ENCODE measurements at regions not wholly inside any gene's neighbourhood (a gene's known extent, or its start where the extent isn't known, plus 50 kb on each side); places are given as distances from the start of the nearest gene placed in this dataset.

- Histone ChIP-seq H3K4me2 (no peak overlapping the region), H3K4me1 (no peaks in the 10 kb centered on the region), H3K27ac (no peak overlapping the region), H3K9me3 (no peaks in the 10 kb centered on the region), H3K4me3 (no peak overlapping the region)
- POLR2A ChIA-PET, result no interaction called here
- 86% methylated on average over 5 of the region's 5 CpGs for WGBS (ENCODE audit: missing lambda C conversion rate)
- CTCF ChIA-PET, result interaction anchor here (1.2 to 5.4 kb wide), 2 partner anchors 9 to 12 kb away, joined by 3 to 35 read pairs; no protein-coding TSS in a partner anchor
- DNase-seq (ENCODE audit: low read depth in 1 of 2, low spot score in 1 of 2), result no peak
- no peak for ATAC-seq
- FAIRE-seq, result no peak
- TF ChIP-seq HES2 (IDR thresholded peaks at IDR 0.05), result no peak
- TF ChIP-seq NR3C1 (IDR thresholded peaks at IDR 0.05), result no peak
- TF ChIP-seq TFCP2L1 (CRISPR knock-in tag; IDR thresholded peaks at IDR 0.05), result no peak
- TF ChIP-seq HOXB5 (CRISPR knock-in tag; IDR thresholded peaks at IDR 0.05), result no peak
- TF ChIP-seq MAFK (IDR thresholded peaks at IDR 0.05; ENCODE audit: partially characterized antibody), result no peak
These were observed 397.7 kb upstream of the DDHD1 start for GRCh38 chr14:53550776-53551175.

GRCh38 chr14:53549956-53550355, 396.8 kb upstream of the DDHD1 start:
- H3K27ac ChIP-seq, result no peak overlapping the region
- no peak overlapping the region for H3K4me2 ChIP-seq
- FAIRE-seq (no peak), DNase-seq (ENCODE audit: low read depth in 1 of 2, low spot score in 1 of 2) (no peak), ATAC-seq (no peak)
- ChIA-PET CTCF (interaction anchor here (1.2 to 5.4 kb wide), 2 partner anchors 9 to 11 kb away, joined by 3 to 35 read pairs; no protein-coding TSS in a partner anchor), POLR2A (no interaction called here)
- H3K4me1 ChIP-seq, result no peaks in the 10 kb centered on the region
- no peak for TF ChIP-seq MAZ (IDR thresholded peaks at IDR 0.05; ENCODE audit: borderline replicate concordance, low read depth, low read length)
- no peak for TF ChIP-seq MAFK (IDR thresholded peaks at IDR 0.05; ENCODE audit: partially characterized antibody)
- TF ChIP-seq POLR2AphosphoS2 (conservative IDR thresholded peaks at IDR 0.05; ENCODE audit: low read length), result no peak
- H3K9me3 ChIP-seq, result no peaks in the 10 kb centered on the region
- H3K4me3 ChIP-seq, result no peak overlapping the region
- 74% methylated on average over 8 of the region's 8 CpGs for WGBS (ENCODE audit: missing lambda C conversion rate)

- WGBS (ENCODE audit: missing lambda C conversion rate), result 87% methylated on average over 1 of the region's 1 CpG
- no peaks in the 10 kb centered on the region for H3K9me3 ChIP-seq
- no peak overlapping the region for H3K4me2 ChIP-seq
- no peak overlapping the region for H3K27ac ChIP-seq
- DNase-seq (ENCODE audit: low read depth in 1 of 2, low spot score in 1 of 2) (no peak), ATAC-seq (no peak), FAIRE-seq (no peak)
- ChIA-PET POLR2A (no interaction called here), CTCF (interaction anchor here (2.0 to 5.4 kb wide), 3 partner anchors 9 to 800 kb away, joined by 10 to 35 read pairs (median 10); no protein-coding TSS in a partner anchor)
- H3K4me1 ChIP-seq, result peaks cover 5% of the 10 kb centered on the region; the same call in 2 of the 3 replicates
- H3K4me3 ChIP-seq, result no peak overlapping the region
- TF ChIP-seq MAX (IDR thresholded peaks at IDR 0.05) (no peak), RARB (CRISPR knock-in tag; IDR thresholded peaks at IDR 0.05) (no peak), HEYL (CRISPR knock-in tag; IDR thresholded peaks at IDR 0.05) (no peak), RNF2 (IDR thresholded peaks at IDR 0.05; ENCODE audit: borderline replicate concordance, low read depth) (no peak), TP53 (CRISPR knock-in tag; IDR thresholded peaks at IDR 0.05) (no peak), FOXS1 (CRISPR knock-in tag; IDR thresholded peaks at IDR 0.05) (no peak), EP300 (IDR thresholded peaks at IDR 0.05) (no peak), KDM5A (IDR thresholded peaks at IDR 0.05) (no peak), ELK1 (IDR thresholded peaks at IDR 0.05; ENCODE audit: low read depth, low read length) (no peak), ESRRA (IDR thresholded peaks at IDR 0.05; ENCODE audit: borderline replicate concordance, low read length) (no peak), POLR2A (IDR thresholded peaks at IDR 0.05; ENCODE audit: low read length) (no peak), FOSB (CRISPR knock-in tag; IDR thresholded peaks at IDR 0.05) (no peak), RAD21 (conservative IDR thresholded peaks at IDR 0.05 in 1 of 2, IDR thresholded peaks at IDR 0.05 in 1 of 2) (no peak), HOXB5 (CRISPR knock-in tag; IDR thresholded peaks at IDR 0.05) (no peak), PHF8 (IDR thresholded peaks at IDR 0.05; ENCODE audit: borderline replicate concordance, low read depth) (no peak), ZC3H11A (IDR thresholded peaks at IDR 0.05) (no peak)
These were observed 394.5 kb upstream of the DDHD1 start for GRCh38 chr14:53547593-53547992.

Measured in A549 (cell line).